ENCODE measurements at regions not wholly inside any gene's neighbourhood (a gene's known extent, or its start where the extent isn't known, plus 50 kb on each side); places are given as distances from the start of the nearest gene placed in this dataset.

DNA sequence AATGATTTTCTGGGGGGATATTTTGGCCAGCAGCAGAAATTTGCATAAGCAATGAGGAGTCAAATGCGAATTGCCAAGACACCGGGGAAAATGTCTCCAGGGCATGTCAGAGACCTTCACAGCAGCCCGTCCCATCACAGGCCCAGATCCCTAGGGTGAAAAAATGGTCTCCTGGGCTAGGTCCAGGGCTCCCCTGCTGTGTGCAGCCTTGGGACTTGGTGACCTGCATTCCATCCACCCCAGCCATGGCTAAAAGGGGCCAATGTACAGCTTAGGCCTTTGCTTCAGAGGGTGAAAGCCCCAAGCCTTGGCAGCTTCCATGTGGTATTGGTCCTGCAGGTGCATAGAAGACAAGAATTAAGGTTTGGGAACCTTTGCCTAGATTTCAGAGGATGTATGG lies 534.5 kb upstream of the MEF2C start:
- Histone ChIP-seq H3K27me3 (ENCODE audit: insufficient read depth, low read length) (no peaks in the 10 kb centered on the region), H2AFZ (ENCODE audit: low read length, unreplicated experiment) (no peak overlapping the region), H3K79me2 (ENCODE audit: control insufficient read depth, insufficient read depth, low read length, unreplicated experiment) (no peaks in the 10 kb centered on the region), H3K4me1 (ENCODE audit: control insufficient read depth, insufficient read depth, low read length, unreplicated experiment) (peaks cover 7% of the 10 kb centered on the region), H3K27ac (ENCODE audit: low read depth, low read length) (no peak overlapping the region), H3K36me3 (ENCODE audit: insufficient read depth, low read length) (no peaks in the 10 kb centered on the region), H3K4me3 (ENCODE audit: low read depth, low read length) (no peak overlapping the region)

GRCh38 chr5:89411891-89412290 lies 528.9 kb upstream of the MEF2C start:
- no peaks in the 10 kb centered on the region for H3K36me3 ChIP-seq (ENCODE audit: insufficient read depth, low read length)
- H3K4me3 ChIP-seq (ENCODE audit: low read depth, low read length): no peak overlapping the region
- H3K4me1 ChIP-seq (ENCODE audit: control insufficient read depth, insufficient read depth, low read length, unreplicated experiment): no peaks in the 10 kb centered on the region
- no peaks in the 10 kb centered on the region for H3K79me2 ChIP-seq (ENCODE audit: control insufficient read depth, insufficient read depth, low read length, unreplicated experiment)
- no peak overlapping the region for H2AFZ ChIP-seq (ENCODE audit: low read length, unreplicated experiment)
- H3K27ac ChIP-seq (ENCODE audit: low read depth, low read length): no peak overlapping the region
- H3K27me3 ChIP-seq (ENCODE audit: insufficient read depth, low read length): no peaks in the 10 kb centered on the region

DNA sequence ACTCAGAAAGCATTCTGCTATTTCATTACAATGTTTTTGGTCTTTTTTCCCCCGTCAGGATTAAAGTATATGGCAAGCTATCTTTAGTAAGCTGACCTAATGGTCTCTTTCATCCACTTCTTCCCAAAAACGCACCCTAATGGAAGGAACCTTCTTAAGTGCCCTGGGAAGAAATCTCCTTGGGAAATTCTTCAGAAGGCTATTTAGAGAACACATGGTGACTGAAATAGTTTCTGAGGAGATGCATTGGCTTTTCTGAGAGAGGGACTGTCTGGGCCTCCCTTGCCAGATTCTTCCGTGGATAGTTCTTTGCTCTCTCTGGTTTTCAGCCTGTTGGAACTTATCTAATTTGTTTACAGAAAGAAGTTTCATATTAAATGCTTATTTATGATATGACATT lies 524.1 kb upstream of the MEF2C start:
- Histone ChIP-seq H3K27me3 (ENCODE audit: insufficient read depth, low read length) (no peaks in the 10 kb centered on the region), H3K4me1 (ENCODE audit: control insufficient read depth, insufficient read depth, low read length, unreplicated experiment) (no peaks in the 10 kb centered on the region), H2AFZ (ENCODE audit: low read length, unreplicated experiment) (peak overlapping the region; percentile 40), H3K36me3 (ENCODE audit: insufficient read depth, low read length) (no peaks in the 10 kb centered on the region), H3K79me2 (ENCODE audit: control insufficient read depth, insufficient read depth, low read length, unreplicated experiment) (no peaks in the 10 kb centered on the region), H3K4me3 (ENCODE audit: low read depth, low read length) (no peak overlapping the region), H3K27ac (ENCODE audit: low read depth, low read length) (no peak overlapping the region)

GRCh38 chr5:89401659-89402058 lies 518.7 kb upstream of the MEF2C start:
- Histone ChIP-seq H2AFZ (ENCODE audit: low read length, unreplicated experiment) (no peak overlapping the region), H3K27ac (ENCODE audit: low read depth, low read length) (no peak overlapping the region)

DNA sequence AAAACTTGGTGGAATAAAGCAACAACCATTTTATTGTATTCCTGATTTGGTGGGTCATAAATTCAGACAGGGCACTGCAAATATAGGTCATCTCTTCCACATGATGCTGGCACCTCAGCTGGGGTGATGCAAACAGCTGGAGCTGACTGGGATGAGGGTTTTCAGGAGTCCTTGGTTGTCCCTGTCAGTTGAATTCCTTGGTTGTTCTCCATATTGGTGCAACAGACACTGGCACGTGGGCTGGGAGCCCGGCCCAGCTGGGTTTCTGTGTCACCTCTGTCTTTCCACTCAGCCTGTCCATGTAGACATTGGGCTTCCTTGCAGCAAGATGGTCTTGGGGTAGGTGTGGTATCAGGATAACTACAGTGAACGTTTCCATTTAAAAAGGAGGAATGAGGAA lies 518.0 kb upstream of the MEF2C start:
- no peaks in the 10 kb centered on the region for H3K36me3 ChIP-seq (ENCODE audit: insufficient read depth, low read length)
- no peaks in the 10 kb centered on the region for H3K27me3 ChIP-seq (ENCODE audit: insufficient read depth, low read length)
- peaks cover 26% of the 10 kb centered on the region for H3K4me1 ChIP-seq (ENCODE audit: control insufficient read depth, insufficient read depth, low read length, unreplicated experiment)
- H2AFZ ChIP-seq (ENCODE audit: low read length, unreplicated experiment): no peak overlapping the region
- H3K79me2 ChIP-seq (ENCODE audit: control insufficient read depth, insufficient read depth, low read length, unreplicated experiment): no peaks in the 10 kb centered on the region
- no peak overlapping the region for H3K27ac ChIP-seq (ENCODE audit: low read depth, low read length)
- H3K4me3 ChIP-seq (ENCODE audit: low read depth, low read length): no peak overlapping the region

More at GRCh38 chr5:89401659-89402058, 518.7 kb upstream of the MEF2C start:
- peaks cover 20% of the 10 kb centered on the region for H3K4me1 ChIP-seq (ENCODE audit: control insufficient read depth, insufficient read depth, low read length, unreplicated experiment)
- no peak overlapping the region for H3K4me3 ChIP-seq (ENCODE audit: low read depth, low read length)
- H3K27me3 ChIP-seq (ENCODE audit: insufficient read depth, low read length): no peaks in the 10 kb centered on the region
- H3K36me3 ChIP-seq (ENCODE audit: insufficient read depth, low read length): no peaks in the 10 kb centered on the region
- H3K79me2 ChIP-seq (ENCODE audit: control insufficient read depth, insufficient read depth, low read length, unreplicated experiment): no peaks in the 10 kb centered on the region

- Histone ChIP-seq H3K4me3 (ENCODE audit: low read depth, low read length) (no peak overlapping the region), H2AFZ (ENCODE audit: low read length, unreplicated experiment) (peak overlapping the region; percentile 39), H3K79me2 (ENCODE audit: control insufficient read depth, insufficient read depth, low read length, unreplicated experiment) (no peaks in the 10 kb centered on the region), H3K27me3 (ENCODE audit: insufficient read depth, low read length) (no peaks in the 10 kb centered on the region), H3K4me1 (ENCODE audit: control insufficient read depth, insufficient read depth, low read length, unreplicated experiment) (peaks cover 29% of the 10 kb centered on the region), H3K27ac (ENCODE audit: low read depth, low read length) (no peak overlapping the region), H3K36me3 (ENCODE audit: insufficient read depth, low read length) (no peaks in the 10 kb centered on the region)
These were observed 516.6 kb upstream of the MEF2C start for GRCh38 chr5:89399548-89399947.

- no peaks in the 10 kb centered on the region for H3K36me3 ChIP-seq (ENCODE audit: insufficient read depth, low read length)
- peaks cover 29% of the 10 kb centered on the region for H3K4me1 ChIP-seq (ENCODE audit: control insufficient read depth, insufficient read depth, low read length, unreplicated experiment)
- peak overlapping the region; percentile 69 for H3K27ac ChIP-seq (ENCODE audit: low read depth, low read length)
- peak overlapping the region; percentile 27; the same call in 1 of the 2 replicates for H3K4me3 ChIP-seq (ENCODE audit: low read depth, low read length)
- H2AFZ ChIP-seq (ENCODE audit: low read length, unreplicated experiment): peak overlapping the region; percentile 96
- H3K27me3 ChIP-seq (ENCODE audit: insufficient read depth, low read length): no peaks in the 10 kb centered on the region
- H3K79me2 ChIP-seq (ENCODE audit: control insufficient read depth, insufficient read depth, low read length, unreplicated experiment): no peaks in the 10 kb centered on the region
These were observed 514.1 kb upstream of the MEF2C start for GRCh38 chr5:89397096-89397495.

GRCh38 chr5:89396278-89396954 lies 513.4 kb upstream of the MEF2C start:
- Histone ChIP-seq H3K4me3 (ENCODE audit: low read depth, low read length) (peak overlapping the region; percentile 27; the same call in 1 of the 2 replicates), H3K79me2 (ENCODE audit: control insufficient read depth, insufficient read depth, low read length, unreplicated experiment) (no peaks in the 10 kb centered on the region), H2AFZ (ENCODE audit: low read length, unreplicated experiment) (peak overlapping the region; percentile 96), H3K36me3 (ENCODE audit: insufficient read depth, low read length) (no peaks in the 10 kb centered on the region), H3K27ac (ENCODE audit: low read depth, low read length) (peak overlapping the region; percentile 69), H3K27me3 (ENCODE audit: insufficient read depth, low read length) (no peaks in the 10 kb centered on the region), H3K4me1 (ENCODE audit: control insufficient read depth, insufficient read depth, low read length, unreplicated experiment) (peaks cover 29% of the 10 kb centered on the region)

DNA sequence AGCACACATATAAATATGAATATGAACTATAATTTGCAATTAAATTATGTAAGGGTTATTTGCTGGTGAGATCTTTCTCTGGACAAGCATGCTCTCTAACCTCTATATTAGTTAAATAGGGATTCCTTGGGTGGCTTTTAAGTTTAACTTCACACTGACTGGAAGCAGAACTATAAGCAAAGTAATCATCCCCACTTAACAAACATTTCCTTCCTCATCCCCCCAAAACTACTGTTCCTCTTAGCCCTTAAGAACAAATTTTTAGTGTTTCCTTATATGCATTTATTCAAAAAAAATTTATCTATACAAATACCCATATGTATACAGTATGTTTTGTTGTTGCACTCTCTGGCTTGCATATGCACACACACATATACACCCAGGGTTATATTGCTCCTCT lies 512.1 kb upstream of the MEF2C start:
- no peaks in the 10 kb centered on the region for H3K36me3 ChIP-seq (ENCODE audit: insufficient read depth, low read length)
- H3K27me3 ChIP-seq (ENCODE audit: insufficient read depth, low read length): no peaks in the 10 kb centered on the region
- no peak overlapping the region for H3K4me3 ChIP-seq (ENCODE audit: low read depth, low read length)
- no peak overlapping the region for H2AFZ ChIP-seq (ENCODE audit: low read length, unreplicated experiment)
- peaks cover 29% of the 10 kb centered on the region for H3K4me1 ChIP-seq (ENCODE audit: control insufficient read depth, insufficient read depth, low read length, unreplicated experiment)
- no peak overlapping the region for H3K27ac ChIP-seq (ENCODE audit: low read depth, low read length)
- H3K79me2 ChIP-seq (ENCODE audit: control insufficient read depth, insufficient read depth, low read length, unreplicated experiment): no peaks in the 10 kb centered on the region

GRCh38 chr5:89388872-89389271 lies 505.9 kb upstream of the MEF2C start:
- Histone ChIP-seq H2AFZ (ENCODE audit: low read length, unreplicated experiment) (no peak overlapping the region), H3K4me1 (ENCODE audit: control insufficient read depth, insufficient read depth, low read length, unreplicated experiment) (no peaks in the 10 kb centered on the region)

GRCh38 chr5:89384391-89384790 lies 501.4 kb upstream of the MEF2C start:
- Histone ChIP-seq H3K4me1 (ENCODE audit: control insufficient read depth, insufficient read depth, low read length, unreplicated experiment) (no peaks in the 10 kb centered on the region), H3K79me2 (ENCODE audit: control insufficient read depth, insufficient read depth, low read length, unreplicated experiment) (no peaks in the 10 kb centered on the region), H3K27ac (ENCODE audit: low read depth, low read length) (no peak overlapping the region), H3K4me3 (ENCODE audit: low read depth, low read length) (no peak overlapping the region), H3K36me3 (ENCODE audit: insufficient read depth, low read length) (no peaks in the 10 kb centered on the region), H3K27me3 (ENCODE audit: insufficient read depth, low read length) (no peaks in the 10 kb centered on the region), H2AFZ (ENCODE audit: low read length, unreplicated experiment) (no peak overlapping the region)

More at GRCh38 chr5:89388872-89389271, 505.9 kb upstream of the MEF2C start:
- Histone ChIP-seq H3K79me2 (ENCODE audit: control insufficient read depth, insufficient read depth, low read length, unreplicated experiment) (no peaks in the 10 kb centered on the region), H3K36me3 (ENCODE audit: insufficient read depth, low read length) (no peaks in the 10 kb centered on the region), H3K4me3 (ENCODE audit: low read depth, low read length) (no peak overlapping the region), H3K27ac (ENCODE audit: low read depth, low read length) (no peak overlapping the region), H3K27me3 (ENCODE audit: insufficient read depth, low read length) (no peaks in the 10 kb centered on the region)
